ENCODE measurements at regions not wholly inside any gene's neighbourhood (a gene's known extent, or its start where the extent isn't known, plus 50 kb on each side); places are given as distances from the start of the nearest gene placed in this dataset.

DNA sequence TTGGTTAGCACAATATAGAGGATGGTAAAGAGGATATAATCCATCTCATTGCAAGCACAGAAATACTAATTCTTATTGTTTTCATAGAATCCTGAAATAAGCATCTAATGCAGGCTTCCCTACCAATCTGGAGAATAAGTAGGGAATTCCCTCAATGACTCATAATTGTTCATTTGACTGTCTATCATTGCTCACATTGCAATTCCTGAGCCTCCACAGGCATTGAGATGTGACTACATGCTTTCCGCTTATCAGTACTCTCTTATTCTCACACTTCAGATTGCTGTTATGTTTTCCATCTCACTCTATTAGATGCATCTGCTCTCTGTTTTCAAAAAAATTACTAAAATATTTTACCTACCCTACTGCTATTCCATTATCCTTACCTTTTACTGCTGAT is 216.2 kb upstream of the PRSS16 start:
- TF ChIP-seq, protein P1, sequence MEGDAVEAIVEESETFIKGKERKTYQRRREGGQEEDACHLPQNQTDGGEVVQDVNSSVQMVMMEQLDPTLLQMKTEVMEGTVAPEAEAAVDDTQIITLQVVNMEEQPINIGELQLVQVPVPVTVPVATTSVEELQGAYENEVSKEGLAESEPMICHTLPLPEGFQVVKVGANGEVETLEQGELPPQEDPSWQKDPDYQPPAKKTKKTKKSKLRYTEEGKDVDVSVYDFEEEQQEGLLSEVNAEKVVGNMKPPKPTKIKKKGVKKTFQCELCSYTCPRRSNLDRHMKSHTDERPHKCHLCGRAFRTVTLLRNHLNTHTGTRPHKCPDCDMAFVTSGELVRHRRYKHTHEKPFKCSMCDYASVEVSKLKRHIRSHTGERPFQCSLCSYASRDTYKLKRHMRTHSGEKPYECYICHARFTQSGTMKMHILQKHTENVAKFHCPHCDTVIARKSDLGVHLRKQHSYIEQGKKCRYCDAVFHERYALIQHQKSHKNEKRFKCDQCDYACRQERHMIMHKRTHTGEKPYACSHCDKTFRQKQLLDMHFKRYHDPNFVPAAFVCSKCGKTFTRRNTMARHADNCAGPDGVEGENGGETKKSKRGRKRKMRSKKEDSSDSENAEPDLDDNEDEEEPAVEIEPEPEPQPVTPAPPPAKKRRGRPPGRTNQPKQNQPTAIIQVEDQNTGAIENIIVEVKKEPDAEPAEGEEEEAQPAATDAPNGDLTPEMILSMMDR (IDR thresholded peaks at IDR 0.05): no peak
- TF ChIP-seq POLR2AphosphoS5 (IDR thresholded peaks at IDR 0.05; ENCODE audit: insufficient read depth in 1 of 2, low read depth in 1 of 2): no peak
- TF ChIP-seq POLR2A (IDR thresholded peaks at IDR 0.05): no peak
